ENCODE measurements at regions not wholly inside any gene's neighbourhood (a gene's known extent, or its start where the extent isn't known, plus 50 kb on each side); places are given as distances from the start of the nearest gene placed in this dataset.

GRCh38 chr6:125367036-125367782 lies 65.4 kb upstream of the HDDC2 start:
- no peaks in the 10 kb centered on the region for H3K36me3 ChIP-seq (replicated peaks in 1 of 2; ENCODE audit: control insufficient read depth in 1 of 2, insufficient read depth in 2 of 2, low read length in 2 of 2)
- no peaks in the 10 kb centered on the region for H3K4me1 ChIP-seq (ENCODE audit: control insufficient read depth in 1 of 2, insufficient read depth in 2 of 2, low read length in 2 of 2)
- no CpG with 5 or more reads among the region's 3 CpGs for WGBS (ENCODE audit: insufficient coverage)
- H3K27ac ChIP-seq (ENCODE audit: low read depth in 1 of 2, low read length in 2 of 2) = no peak overlapping the region
- no peaks in the 10 kb centered on the region for H4K20me1 ChIP-seq (ENCODE audit: insufficient read depth, low read length)
- H3K27me3 ChIP-seq (ENCODE audit: control insufficient read depth in 2 of 2, insufficient read depth in 2 of 2, low read length in 2 of 2) = peaks cover 41 to 48% of the 10 kb centered on the region in 2 donors
- no peak overlapping the region for H2AFZ ChIP-seq (ENCODE audit: insufficient read depth, low read depth, low read length, poor library complexity, severe bottlenecking)
- DNase-seq = no peak
- intact Hi-C loops (cut with micrococcal nuclease) = no loop called here
- no peaks in the 10 kb centered on the region for H3K79me2 ChIP-seq (ENCODE audit: insufficient read depth, low read length)
- Mint-ChIP-seq H3K27me3 (ENCODE audit: low read depth in 3 of 3) (peaks cover 29 to 46% (median 35%) of the 10 kb centered on the region in 3 donors), H3K4me1 (no peaks in the 10 kb centered on the region), H3K4me3 (no peak overlapping the region), H3K27ac (no peak overlapping the region), H3K9me3 (peaks cover 0 to 15% (median 0%) of the 10 kb centered on the region in 7 donors), H3K36me3 (no peaks in the 10 kb centered on the region)
- H3K9me3 ChIP-seq (replicated peaks in 1 of 2; ENCODE audit: control insufficient read depth in 1 of 2, insufficient read depth in 1 of 2, low read length in 2 of 2) = peaks cover 0 to 15% of the 10 kb centered on the region in 2 donors
- TF ChIP-seq, protein P1, sequence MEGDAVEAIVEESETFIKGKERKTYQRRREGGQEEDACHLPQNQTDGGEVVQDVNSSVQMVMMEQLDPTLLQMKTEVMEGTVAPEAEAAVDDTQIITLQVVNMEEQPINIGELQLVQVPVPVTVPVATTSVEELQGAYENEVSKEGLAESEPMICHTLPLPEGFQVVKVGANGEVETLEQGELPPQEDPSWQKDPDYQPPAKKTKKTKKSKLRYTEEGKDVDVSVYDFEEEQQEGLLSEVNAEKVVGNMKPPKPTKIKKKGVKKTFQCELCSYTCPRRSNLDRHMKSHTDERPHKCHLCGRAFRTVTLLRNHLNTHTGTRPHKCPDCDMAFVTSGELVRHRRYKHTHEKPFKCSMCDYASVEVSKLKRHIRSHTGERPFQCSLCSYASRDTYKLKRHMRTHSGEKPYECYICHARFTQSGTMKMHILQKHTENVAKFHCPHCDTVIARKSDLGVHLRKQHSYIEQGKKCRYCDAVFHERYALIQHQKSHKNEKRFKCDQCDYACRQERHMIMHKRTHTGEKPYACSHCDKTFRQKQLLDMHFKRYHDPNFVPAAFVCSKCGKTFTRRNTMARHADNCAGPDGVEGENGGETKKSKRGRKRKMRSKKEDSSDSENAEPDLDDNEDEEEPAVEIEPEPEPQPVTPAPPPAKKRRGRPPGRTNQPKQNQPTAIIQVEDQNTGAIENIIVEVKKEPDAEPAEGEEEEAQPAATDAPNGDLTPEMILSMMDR (IDR thresholded peaks at IDR 0.05) = no peak
- H3K4me3 ChIP-seq (replicated peaks in 1 of 3; ENCODE audit: low read depth in 2 of 3, low read length in 3 of 3) = no peak overlapping the region
- H3K4me2 ChIP-seq (replicated peaks; ENCODE audit: extremely low read depth, low read length, poor library complexity, severe bottlenecking) = no peak overlapping the region
- no peak overlapping the region for H3K9ac ChIP-seq (ENCODE audit: insufficient read depth, low read length, poor library complexity, severe bottlenecking)

DNA sequence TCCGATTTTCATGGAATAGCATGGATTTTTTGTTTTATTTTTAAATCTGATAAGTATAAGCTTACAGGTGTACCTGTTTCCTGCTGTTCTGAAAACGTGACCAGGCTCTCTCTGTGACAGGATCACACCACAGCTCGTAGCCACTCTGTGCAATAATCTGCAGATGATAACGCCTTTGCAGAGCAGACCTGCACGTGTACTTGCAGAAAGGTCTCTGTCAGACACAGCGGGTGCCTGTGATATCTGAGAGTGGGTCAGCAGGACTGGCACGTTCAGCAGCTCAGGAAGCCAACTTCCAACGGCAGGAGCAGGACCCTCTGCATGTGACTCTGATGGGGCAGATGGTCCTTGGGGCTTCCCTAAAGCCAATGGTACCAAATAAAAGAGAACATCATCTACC lies 68.6 kb upstream of the HDDC2 start:
- Histone ChIP-seq H2AFZ (ENCODE audit: insufficient read depth, low read depth, low read length, poor library complexity, severe bottlenecking) (no peak overlapping the region), H3K9ac (ENCODE audit: insufficient read depth, low read length, poor library complexity, severe bottlenecking) (no peak overlapping the region), H3K4me1 (ENCODE audit: control insufficient read depth in 1 of 2, insufficient read depth in 2 of 2, low read length in 2 of 2) (no peaks in the 10 kb centered on the region), H3K4me2 (replicated peaks; ENCODE audit: extremely low read depth, low read length, poor library complexity, severe bottlenecking) (no peak overlapping the region), H3K9me3 (replicated peaks in 1 of 2; ENCODE audit: control insufficient read depth in 1 of 2, insufficient read depth in 1 of 2, low read length in 2 of 2) (no peaks in the 10 kb centered on the region), H3K27ac (ENCODE audit: low read depth in 1 of 2, low read length in 2 of 2) (no peak overlapping the region), H3K27me3 (ENCODE audit: control insufficient read depth in 2 of 2, insufficient read depth in 2 of 2, low read length in 2 of 2) (peaks cover 16 to 22% of the 10 kb centered on the region in 2 donors), H3K36me3 (replicated peaks in 1 of 2; ENCODE audit: control insufficient read depth in 1 of 2, insufficient read depth in 2 of 2, low read length in 2 of 2) (no peaks in the 10 kb centered on the region), H4K20me1 (ENCODE audit: insufficient read depth, low read length) (no peaks in the 10 kb centered on the region), H3K79me2 (ENCODE audit: insufficient read depth, low read length) (no peaks in the 10 kb centered on the region), H3K4me3 (replicated peaks in 1 of 3; ENCODE audit: low read depth in 2 of 3, low read length in 3 of 3) (no peak overlapping the region)
- intact Hi-C loops (cut with micrococcal nuclease) = no loop called here
- Mint-ChIP-seq H3K27ac (no peak overlapping the region), H3K9me3 (peaks cover 0 to 2% (median 0%) of the 10 kb centered on the region in 7 donors), H3K4me3 (no peak overlapping the region), H3K36me3 (no peaks in the 10 kb centered on the region), H3K4me1 (no peaks in the 10 kb centered on the region), H3K27me3 (ENCODE audit: low read depth in 3 of 3) (peaks cover 5 to 25% (median 18%) of the 10 kb centered on the region in 3 donors)
- no peak for DNase-seq
- WGBS (ENCODE audit: insufficient coverage) = 79% methylated on average over 6 of the region's 8 CpGs
- TF ChIP-seq, protein P1 (IDR thresholded peaks at IDR 0.05) = no peak
